Urinary bladder (tissue), 3 donors: ENCODE measurements at regions not wholly inside any gene's neighbourhood (a gene's known extent, or its start where the extent isn't known, plus 50 kb on each side); places are given as distances from the start of the nearest gene placed in this dataset.

Source experiments
- DNase-seq: peaks from one replicate; pipeline ENCODE4 v3.0.0-alpha.2; 2015; ENCODE audit errors: extremely low spot score
- H3K27ac ChIP-seq: one replicate; pipeline ENCODE4 v1.5.1; 2013; ENCODE audit warnings: low read depth, mild to moderate bottlenecking, moderate library complexity
- H3K36me3 ChIP-seq: one replicate; pipeline ENCODE4 v1.6.1; 2013; ENCODE audit warnings: mild to moderate bottlenecking, moderate library complexity; ENCODE audit not compliant: insufficient read depth
- H3K4me1 ChIP-seq: one replicate; pipeline ENCODE4 v1.6.1; 2013; ENCODE audit warnings: mild to moderate bottlenecking, moderate library complexity; ENCODE audit not compliant: insufficient read depth
- H3K4me3 ChIP-seq: one replicate; pipeline ENCODE4 v1.5.1; 2013; ENCODE audit warnings: low read depth, low read length
- WGBS: extraction: QIAGEN DNeasy Blood & Tissue Kit; methylation state at CpG from one replicate; pipeline ENCODE4 v1.1.7; 2013; 5-methylcytosine and 5-hydroxymethylcytosine counted together
- donor health status: healthy with polysubstance abuse.
- donor health status: healthy.

- Histone ChIP-seq H3K4me1 (no peaks in the 10 kb centered on the region), H3K27ac (no peak overlapping the region), H3K4me3 (no peak overlapping the region), H3K36me3 (no peaks in the 10 kb centered on the region)
- 34% methylated on average over 21 of the region's 21 CpGs for WGBS
- no peak for DNase-seq
Observed at GRCh38 chr17:36661047-36661666, 59.8 kb downstream of the MRM1 start.

GRCh38 chr17:36661688-36662087 lies 60.3 kb downstream of the MRM1 start:
- DNase-seq, result no peak
- 87% methylated on average over 9 of the region's 9 CpGs for WGBS
- H3K4me1 ChIP-seq, result no peaks in the 10 kb centered on the region

GRCh38 chr17:36665417-36665816 lies 64.0 kb downstream of the MRM1 start:
- Histone ChIP-seq H3K27ac (no peak overlapping the region), H3K4me1 (no peaks in the 10 kb centered on the region), H3K36me3 (no peaks in the 10 kb centered on the region), H3K4me3 (no peak overlapping the region)
- DNase-seq, result no peak
- 65% methylated on average over 11 of the region's 11 CpGs for WGBS

More at GRCh38 chr17:36661688-36662087, 60.3 kb downstream of the MRM1 start:
- H3K36me3 ChIP-seq, result no peaks in the 10 kb centered on the region
- no peak overlapping the region for H3K27ac ChIP-seq
- H3K4me3 ChIP-seq, result no peak overlapping the region

GRCh38 chr17:36667922-36668321 lies 66.5 kb downstream of the MRM1 start:
- DNase-seq, result no peak
- WGBS, result 70% methylated on average over 2 of the region's 2 CpGs
- no peak overlapping the region for H3K27ac ChIP-seq

GRCh38 chr17:36668824-36669223 lies 67.4 kb downstream of the MRM1 start:
- no peak overlapping the region for H3K27ac ChIP-seq
- no peak overlapping the region for H3K4me3 ChIP-seq
- no peaks in the 10 kb centered on the region for H3K36me3 ChIP-seq
- H3K4me1 ChIP-seq, result no peaks in the 10 kb centered on the region
- WGBS, result 79% methylated on average over 1 of the region's 1 CpG
- DNase-seq, result no peak

More at GRCh38 chr17:36667922-36668321, 66.5 kb downstream of the MRM1 start:
- Histone ChIP-seq H3K4me3 (no peak overlapping the region), H3K36me3 (no peaks in the 10 kb centered on the region), H3K4me1 (no peaks in the 10 kb centered on the region)

GRCh38 chr17:36671144-36671543 lies 69.8 kb downstream of the MRM1 start:
- WGBS, result 71% methylated on average over 3 of the region's 3 CpGs
- H3K27ac ChIP-seq, result no peak overlapping the region
- DNase-seq, result no peak

GRCh38 chr17:36672403-36672918 lies 71.1 kb downstream of the MRM1 start:
- DNase-seq, result no peak
- 76% methylated on average over 7 of the region's 7 CpGs for WGBS
- no peaks in the 10 kb centered on the region for H3K36me3 ChIP-seq
- no peak overlapping the region for H3K27ac ChIP-seq
- H3K4me1 ChIP-seq, result no peaks in the 10 kb centered on the region
- H3K4me3 ChIP-seq, result no peak overlapping the region

More at GRCh38 chr17:36671144-36671543, 69.8 kb downstream of the MRM1 start:
- H3K4me3 ChIP-seq, result no peak overlapping the region
- H3K36me3 ChIP-seq, result no peaks in the 10 kb centered on the region
- no peaks in the 10 kb centered on the region for H3K4me1 ChIP-seq

- H3K4me1 ChIP-seq, result no peaks in the 10 kb centered on the region
- H3K27ac ChIP-seq, result no peak overlapping the region
- H3K4me3 ChIP-seq, result no peak overlapping the region
- no peaks in the 10 kb centered on the region for H3K36me3 ChIP-seq
- no peak for DNase-seq
- 90% methylated on average over 5 of the region's 5 CpGs for WGBS
Observed at GRCh38 chr17:36673068-36673467, 71.7 kb downstream of the MRM1 start.

GRCh38 chr17:36673637-36674277 lies 72.4 kb downstream of the MRM1 start:
- no peak for DNase-seq
- 83% methylated on average over 7 of the region's 7 CpGs for WGBS
- Histone ChIP-seq H3K27ac (no peak overlapping the region), H3K36me3 (no peaks in the 10 kb centered on the region), H3K4me1 (no peaks in the 10 kb centered on the region), H3K4me3 (no peak overlapping the region)

- no peaks in the 10 kb centered on the region for H3K36me3 ChIP-seq
- DNase-seq, result no peak
- H3K4me1 ChIP-seq, result no peaks in the 10 kb centered on the region
- 62% methylated on average over 4 of the region's 4 CpGs for WGBS
- H3K27ac ChIP-seq, result no peak overlapping the region
- H3K4me3 ChIP-seq, result no peak overlapping the region
Observed at GRCh38 chr17:36674278-36674650, 72.9 kb downstream of the MRM1 start.

- H3K36me3 ChIP-seq, result no peaks in the 10 kb centered on the region
- DNase-seq, result no peak
- 70% methylated on average over 6 of the region's 6 CpGs for WGBS
- no peak overlapping the region for H3K4me3 ChIP-seq
- no peak overlapping the region for H3K27ac ChIP-seq
- H3K4me1 ChIP-seq, result no peaks in the 10 kb centered on the region
Observed at GRCh38 chr17:36675250-36675649, 73.9 kb downstream of the MRM1 start.

- Histone ChIP-seq H3K4me3 (no peak overlapping the region), H3K36me3 (no peaks in the 10 kb centered on the region), H3K4me1 (no peaks in the 10 kb centered on the region), H3K27ac (no peak overlapping the region)
- DNase-seq, result no peak
- 47% methylated on average over 2 of the region's 2 CpGs for WGBS
Observed at GRCh38 chr17:36675786-36676185, 74.4 kb downstream of the MRM1 start.

GRCh38 chr17:36679815-36680467 lies 78.6 kb downstream of the MRM1 start:
- H3K4me1 ChIP-seq, result no peaks in the 10 kb centered on the region
- 65% methylated on average over 9 of the region's 9 CpGs for WGBS
- no peaks in the 10 kb centered on the region for H3K36me3 ChIP-seq
- no peak for DNase-seq
- H3K4me3 ChIP-seq, result no peak overlapping the region
- no peak overlapping the region for H3K27ac ChIP-seq

- DNase-seq, result no peak
- H3K4me3 ChIP-seq, result no peak overlapping the region
- 57% methylated on average over 6 of the region's 6 CpGs for WGBS
Observed at GRCh38 chr17:36680701-36681202, 79.4 kb downstream of the MRM1 start.

More at GRCh38 chr17:36680701-36681202, 79.4 kb downstream of the MRM1 start:
- Histone ChIP-seq H3K27ac (no peak overlapping the region), H3K4me1 (no peaks in the 10 kb centered on the region), H3K36me3 (no peaks in the 10 kb centered on the region)
